Lung microvascular endothelial cell (primary cell): ENCODE measurements at regions not wholly inside any gene's neighbourhood (a gene's known extent, or its start where the extent isn't known, plus 50 kb on each side); places are given as distances from the start of the nearest gene placed in this dataset.
"Not testable (repeated sequence)": the region's sequence is repeated elsewhere in the genome, so short reads cannot be mapped to it uniquely, and the experiment has no call there.

Experiments
- DNase-seq, 2 donors: peaks; one replicate each; pipeline versions ENCODE4 v3.0.0 to v3.0.0-alpha.2; 2010; ENCODE audit warnings: low read depth in 2 of 2

GRCh38 chr2:39930175-39930917, 151.3 kb upstream of the THUMPD2 start:
- DNase-seq = no peak

GRCh38 chr2:39929531-39929930, 150.5 kb upstream of the THUMPD2 start:
- no peak for DNase-seq

GRCh38 chr2:39925312-39925711, 146.3 kb upstream of the THUMPD2 start:
- no peak for DNase-seq

GRCh38 chr2:39923455-39923854, 144.4 kb upstream of the THUMPD2 start:
- no peak for DNase-seq

- no peak for DNase-seq
Observed at GRCh38 chr2:39922679-39923405, 143.8 kb upstream of the THUMPD2 start.

GRCh38 chr2:39920307-39920801, 141.3 kb upstream of the THUMPD2 start:
- DNase-seq = no peak

- no peak for DNase-seq
Observed at GRCh38 chr2:39919511-39920306, 140.7 kb upstream of the THUMPD2 start.

- DNase-seq = no peak
Observed at GRCh38 chr2:39918886-39919285, 139.8 kb upstream of the THUMPD2 start.

- DNase-seq = not testable (repeated sequence)
Observed at GRCh38 chr2:39917371-39917770, 138.3 kb upstream of the THUMPD2 start.

- no peak for DNase-seq
Observed at GRCh38 chr2:39914949-39915348, 135.9 kb upstream of the THUMPD2 start.

GRCh38 chr2:39913648-39914461, 134.8 kb upstream of the THUMPD2 start:
- peak; percentile 70 to 75 for DNase-seq

- DNase-seq = peak in 1 of 2 donors; percentile 44
Observed at GRCh38 chr2:39902103-39902502, 123.0 kb upstream of the THUMPD2 start.

GRCh38 chr2:39898934-39899333, 119.9 kb upstream of the THUMPD2 start:
- peak in 1 of 2 donors; percentile 67 for DNase-seq

GRCh38 chr2:39897273-39897672, 118.2 kb upstream of the THUMPD2 start:
- DNase-seq = no peak

GRCh38 chr2:39894082-39894481, 115.0 kb upstream of the THUMPD2 start:
- DNase-seq = no peak

GRCh38 chr2:39893616-39894015, 114.6 kb upstream of the THUMPD2 start:
- DNase-seq = peak in 1 of 2 donors; percentile 2

GRCh38 chr2:39881948-39882347, 102.9 kb upstream of the THUMPD2 start:
- DNase-seq = no peak

- no peak for DNase-seq
Observed at GRCh38 chr2:39881494-39881893, 102.4 kb upstream of the THUMPD2 start.

- DNase-seq = not testable (repeated sequence)
Observed at GRCh38 chr2:39879001-39879400, 99.9 kb upstream of the THUMPD2 start.

- DNase-seq = no peak
Observed at GRCh38 chr2:39875914-39876267, 96.8 kb upstream of the THUMPD2 start.
